SK-N-SH treated with all-trans-retinoic acid at 6 μM for 48 hours (cell line): ENCODE measurements at regions not wholly inside any gene's neighbourhood (a gene's known extent, or its start where the extent isn't known, plus 50 kb on each side); places are given as distances from the start of the nearest gene placed in this dataset.

ENCODE experiments used
- ESRRG ChIP-seq: fragments of 250-450 bp; sonication (Bioruptor Pico); IDR thresholded peaks from 2 replicates; pipeline ENCODE4 v1.6.1; 2021; ENCODE audit warnings: mild to moderate bottlenecking
- TCF4 ChIP-seq: fragments of 250-450 bp; sonication (Bioruptor Pico); IDR thresholded peaks from 2 replicates; pipeline ENCODE4 v1.8.0; 2021; ENCODE audit warnings: mild to moderate bottlenecking, moderate library complexity, borderline replicate concordance
- ZNF70 ChIP-seq: fragments of 450-650 bp; formaldehyde crosslinking; IDR thresholded peaks from 2 replicates; pipeline ENCODE4 v1.5.0; 2020; ENCODE audit warnings: mild to moderate bottlenecking, moderate library complexity
- ZNF8 ChIP-seq: fragments of 450-650 bp; formaldehyde crosslinking; IDR thresholded peaks from 2 replicates; pipeline ENCODE4 v1.5.0; 2020; ENCODE audit warnings: mild to moderate bottlenecking, moderate library complexity

GRCh38 chr6:130610303-130610702 is 216.9 kb upstream of the SMLR1 start:
- TF ChIP-seq ZNF70: no peak
- no peak for TF ChIP-seq ZNF8 (CRISPR knock-in tag)
- TF ChIP-seq TCF4 (CRISPR knock-in tag): no peak
- no peak for TF ChIP-seq ESRRG (CRISPR knock-in tag)
